OCI-LY7 (cell line): ENCODE measurements at regions not wholly inside any gene's neighbourhood (a gene's known extent, or its start where the extent isn't known, plus 50 kb on each side); places are given as distances from the start of the nearest gene placed in this dataset.

ENCODE experiments used
- BruUV-seq: library from RNA; stranded (reverse); fragments of 400-500 nt; replicated peaks from 2 replicates; lab custom pipeline; 2021; lab: Mats Ljungman, UMichigan
- CTCF ChIA-PET: fragments of 300-600 bp; sonication (Branson Sonifier 250); formaldehyde crosslinking; loops from one replicate; lab custom pipeline; 2022; ENCODE audit warnings: antibody characterized with exemption; ENCODE audit not compliant: unreplicated experiment; lab: Charles Lee
- POLR2A ChIA-PET: fragments of 300-600 bp; sonication (Branson Sonifier 250); formaldehyde crosslinking; loops from one replicate; lab custom pipeline; 2022; ENCODE audit warnings: antibody characterized with exemption; lab: Charles Lee
- DNase-seq: peaks from one replicate; pipeline ENCODE4 v3.0.0-alpha.2; 2015; ENCODE audit warnings: low spot score
- H2AFZ ChIP-seq: fragments of 200-600 bp; sonication (generic), shearing (Covaris generic); 2 replicates; pipeline ENCODE4 v1.6.1; 2014; ENCODE audit warnings: mild to moderate bottlenecking, antibody characterized with exemption, low read length, moderate library complexity
- H3K27ac ChIP-seq: fragments of 200-600 bp; sonication (generic); 2 replicates; pipeline ENCODE4 v1.5.1; 2014; ENCODE audit warnings: mixed run types, low read depth, mild to moderate bottlenecking, moderate library complexity, low read length, inconsistent platforms; ENCODE audit not compliant: poor library complexity, severe bottlenecking
- H3K36me3 ChIP-seq: fragments of 200-600 bp; sonication (generic); 2 replicates; pipeline ENCODE4 v1.6.1; 2014; ENCODE audit warnings: mild to moderate bottlenecking, antibody characterized with exemption, low read length, moderate library complexity, mixed read lengths; ENCODE audit not compliant: insufficient read depth
- H3K4me1 ChIP-seq: fragments of 200-600 bp; sonication (generic); 2 replicates; pipeline ENCODE4 v1.5.1; 2014; ENCODE audit warnings: mild to moderate bottlenecking, low read length; ENCODE audit not compliant: insufficient read depth, poor library complexity, severe bottlenecking
- H3K4me2 ChIP-seq: fragments of 200-600 bp; sonication (generic); 2 replicates; pipeline ENCODE4 v1.6.1; 2014; ENCODE audit warnings: mild to moderate bottlenecking, low read length
- H3K4me3 ChIP-seq: fragments of 200-600 bp; sonication (generic); 2 replicates; pipeline ENCODE4 v1.5.1; 2014; ENCODE audit warnings: mild to moderate bottlenecking, low read depth, low read length; ENCODE audit not compliant: poor library complexity, severe bottlenecking
- H3K79me2 ChIP-seq: fragments of 200-600 bp; sonication (generic); 2 replicates; pipeline ENCODE4 v1.6.1; 2016; ENCODE audit warnings: low read depth, mild to moderate bottlenecking, low read length, moderate library complexity, mixed read lengths; ENCODE audit not compliant: insufficient read depth
- H3K9me2 ChIP-seq: fragments of 200-600 bp; sonication (generic); 2 replicates; pipeline ENCODE4 v1.6.1; 2016; ENCODE audit warnings: mild to moderate bottlenecking, low read length, mixed read lengths; ENCODE audit not compliant: insufficient read depth
- H3K9me3 ChIP-seq: fragments of 200-600 bp; sonication (generic); 2 replicates; pipeline ENCODE4 v1.6.1; 2014; ENCODE audit warnings: mild to moderate bottlenecking, mixed run types, low read length, mixed read lengths
- H4K20me1 ChIP-seq: fragments of 200-600 bp; sonication (generic); 2 replicates; pipeline ENCODE4 v1.6.1; 2014; ENCODE audit warnings: mild to moderate bottlenecking, antibody characterized with exemption, low read length, moderate library complexity, mixed read lengths; ENCODE audit not compliant: insufficient read depth
- EZH2phosphoT487 ChIP-seq: fragments of 200-600 bp; sonication (generic); IDR thresholded peaks from 2 replicates; pipeline ENCODE4 v1.6.1; 2018; ENCODE audit warnings: low read depth, borderline replicate concordance, mild to moderate bottlenecking, mixed run types, antibody characterized with exemption, low read length, moderate library complexity, mixed read lengths
- intact Hi-C: fragments of 100-400 bp; cut with micrococcal nuclease; formaldehyde crosslinking; loops from one replicate; pipeline ENCODE4 v1.10.0; 2022; ENCODE audit not compliant: unreplicated experiment
- TF ChIP-seq, protein P1 (sequence below): fragments of 200-600 bp; sonication (generic); conservative IDR thresholded peaks from 2 replicates; pipeline ENCODE4 v1.5.1; 2014; ENCODE audit warnings: mild to moderate bottlenecking, antibody characterized with exemption, low read length, moderate library complexity, mixed read lengths

DNA sequence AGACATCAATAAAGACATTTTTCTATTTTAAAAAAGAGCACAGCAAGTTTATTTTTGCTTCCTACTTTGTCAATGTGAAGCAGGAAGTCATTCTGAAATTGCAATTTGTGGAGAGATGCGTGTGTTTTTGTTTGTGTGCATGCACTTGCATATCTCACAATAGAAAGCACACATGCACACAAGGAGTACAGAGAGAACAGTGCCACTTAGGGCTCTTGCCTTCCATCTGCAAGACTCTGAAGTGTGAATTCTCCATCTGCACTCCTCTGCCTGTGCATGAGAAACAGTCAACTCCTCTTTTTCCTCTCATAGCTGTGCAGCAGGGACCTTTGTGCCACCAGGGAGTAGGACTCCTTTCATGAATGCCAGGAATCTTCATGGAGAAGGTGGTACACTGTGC, 316.3 kb upstream of the CNR1 start:
- TF ChIP-seq, protein P1, sequence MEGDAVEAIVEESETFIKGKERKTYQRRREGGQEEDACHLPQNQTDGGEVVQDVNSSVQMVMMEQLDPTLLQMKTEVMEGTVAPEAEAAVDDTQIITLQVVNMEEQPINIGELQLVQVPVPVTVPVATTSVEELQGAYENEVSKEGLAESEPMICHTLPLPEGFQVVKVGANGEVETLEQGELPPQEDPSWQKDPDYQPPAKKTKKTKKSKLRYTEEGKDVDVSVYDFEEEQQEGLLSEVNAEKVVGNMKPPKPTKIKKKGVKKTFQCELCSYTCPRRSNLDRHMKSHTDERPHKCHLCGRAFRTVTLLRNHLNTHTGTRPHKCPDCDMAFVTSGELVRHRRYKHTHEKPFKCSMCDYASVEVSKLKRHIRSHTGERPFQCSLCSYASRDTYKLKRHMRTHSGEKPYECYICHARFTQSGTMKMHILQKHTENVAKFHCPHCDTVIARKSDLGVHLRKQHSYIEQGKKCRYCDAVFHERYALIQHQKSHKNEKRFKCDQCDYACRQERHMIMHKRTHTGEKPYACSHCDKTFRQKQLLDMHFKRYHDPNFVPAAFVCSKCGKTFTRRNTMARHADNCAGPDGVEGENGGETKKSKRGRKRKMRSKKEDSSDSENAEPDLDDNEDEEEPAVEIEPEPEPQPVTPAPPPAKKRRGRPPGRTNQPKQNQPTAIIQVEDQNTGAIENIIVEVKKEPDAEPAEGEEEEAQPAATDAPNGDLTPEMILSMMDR = no peak
- no peak for TF ChIP-seq EZH2phosphoT487
- no TSS peak for BruUV-seq
- peaks cover 24% of the 10 kb centered on the region; the same call in 1 of the 2 replicates for H3K9me3 ChIP-seq
- H3K27ac ChIP-seq = no peak overlapping the region
- peaks cover 27% of the 10 kb centered on the region for H3K4me1 ChIP-seq
- intact Hi-C loops = no loop called here
- no peaks in the 10 kb centered on the region for H3K9me2 ChIP-seq
- H2AFZ ChIP-seq = peak overlapping the region; percentile 84
- no peak overlapping the region for H3K4me3 ChIP-seq
- H4K20me1 ChIP-seq = no peaks in the 10 kb centered on the region
- ChIA-PET CTCF (interaction anchor here (1.1 kb wide), 1 partner anchor 12 kb away, joined by 3 read pairs; no protein-coding TSS in a partner anchor), POLR2A (interaction anchor here (1.0 to 1.1 kb wide), 2 partner anchors 8 to 11 kb away, joined by 4 read pairs; no protein-coding TSS in a partner anchor)
- DNase-seq = no peak
- H3K36me3 ChIP-seq = no peaks in the 10 kb centered on the region
- peak overlapping the region; percentile 3 for H3K4me2 ChIP-seq
- no peaks in the 10 kb centered on the region for H3K79me2 ChIP-seq

DNA sequence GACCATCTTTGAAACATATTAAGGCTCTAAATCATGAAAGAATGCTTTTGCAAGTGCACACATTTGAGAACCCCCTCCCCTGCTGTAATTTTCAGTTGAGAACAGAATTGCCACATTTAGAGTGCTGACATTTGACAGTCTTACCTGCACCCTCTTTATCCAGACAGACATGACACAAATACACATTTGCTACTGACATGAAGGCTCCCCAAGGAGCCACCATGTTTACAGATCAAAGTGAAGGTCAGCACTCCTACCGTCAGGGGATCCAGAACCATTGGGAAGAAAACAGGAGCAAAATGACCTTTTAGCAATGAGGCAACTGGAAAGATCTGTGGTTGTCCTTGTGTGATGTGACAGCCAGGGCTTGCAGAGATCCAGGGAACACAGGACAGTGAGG, 315.4 kb upstream of the CNR1 start:
- POLR2A ChIA-PET = interaction anchor here (0.6 to 1.1 kb wide), 2 partner anchors 9 to 757 kb away, joined by 4 to 6 read pairs; no protein-coding TSS in a partner anchor
- H3K79me2 ChIP-seq = no peaks in the 10 kb centered on the region
- BruUV-seq = no TSS peak
- H3K4me1 ChIP-seq = peaks cover 27% of the 10 kb centered on the region
- no peak overlapping the region for H3K4me2 ChIP-seq
- H3K36me3 ChIP-seq = no peaks in the 10 kb centered on the region
- H3K9me2 ChIP-seq = no peaks in the 10 kb centered on the region
- CTCF ChIA-PET = interaction anchor here (1.1 kb wide), 1 partner anchor 13 kb away, joined by 3 read pairs; no protein-coding TSS in a partner anchor
- no peaks in the 10 kb centered on the region for H4K20me1 ChIP-seq
- intact Hi-C loops = no loop called here
- H3K9me3 ChIP-seq = peaks cover 31% of the 10 kb centered on the region; the same call in 1 of the 2 replicates
- H2AFZ ChIP-seq = peak overlapping the region; percentile 84; the same call in 1 of the 2 replicates
- DNase-seq = no peak
- no peak for TF ChIP-seq EZH2phosphoT487
- TF ChIP-seq, protein P1 = no peak
- H3K27ac ChIP-seq = no peak overlapping the region
- no peak overlapping the region for H3K4me3 ChIP-seq

DNA sequence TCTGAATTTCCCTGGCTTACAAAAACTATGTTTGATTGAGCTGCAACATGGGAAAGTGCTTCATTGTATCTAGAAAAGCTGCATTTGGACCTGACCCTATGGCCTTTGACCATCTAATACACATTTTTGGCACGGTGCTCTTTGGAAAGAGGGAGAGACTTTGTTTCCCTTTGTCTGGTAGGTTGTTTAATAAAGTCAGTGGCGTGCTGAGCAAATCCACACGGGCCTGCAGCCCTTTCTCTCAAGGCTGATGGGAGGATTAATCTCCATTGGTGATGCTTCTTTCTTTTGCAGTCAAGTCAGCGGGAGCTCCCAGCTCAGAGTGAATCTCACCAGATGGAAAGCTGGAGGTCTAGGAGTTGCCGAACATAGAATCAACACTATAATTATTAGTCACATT, 314.7 kb upstream of the CNR1 start:
- Histone ChIP-seq H3K4me3 (no peak overlapping the region), H3K9me2 (no peaks in the 10 kb centered on the region), H4K20me1 (no peaks in the 10 kb centered on the region), H3K79me2 (no peaks in the 10 kb centered on the region), H3K9me3 (peaks cover 37% of the 10 kb centered on the region; the same call in 1 of the 2 replicates), H3K36me3 (no peaks in the 10 kb centered on the region), H3K4me2 (no peak overlapping the region), H2AFZ (no peak overlapping the region), H3K27ac (no peak overlapping the region), H3K4me1 (peaks cover 27% of the 10 kb centered on the region)
- TF ChIP-seq, protein P1 = no peak
- no peak for TF ChIP-seq EZH2phosphoT487
- POLR2A ChIA-PET = no interaction called here
- intact Hi-C loops = no loop called here
- no TSS peak for BruUV-seq
- CTCF ChIA-PET = no interaction called here
- no peak for DNase-seq
